Neural crest cell (in vitro differentiated cells): ENCODE measurements at regions not wholly inside any gene's neighbourhood (a gene's known extent, or its start where the extent isn't known, plus 50 kb on each side); places are given as distances from the start of the nearest gene placed in this dataset.
A peak's percentile ranks its signal among the peaks of the same experiment; 100 is the strongest.
"Not testable (repeated sequence)": the region's sequence is repeated elsewhere in the genome, so short reads cannot be mapped to it uniquely, and the experiment has no call there.

ENCODE experiments used
- DNase-seq: peaks from one replicate; pipeline ENCODE4 v3.0.0; 2021; ENCODE audit warnings: low read depth, mixed read lengths, low spot score
- H3K27ac Mint-ChIP-seq: one replicate; pipeline ENCODE4 v1.8.0; 2021; ENCODE audit warnings: mild to moderate bottlenecking, mixed read lengths; ENCODE audit not compliant: unreplicated experiment
- H3K27me3 Mint-ChIP-seq: 2 replicates; pipeline ENCODE4 v1.8.0; 2021; ENCODE audit warnings: low read depth, mild to moderate bottlenecking, mixed read lengths
- H3K36me3 Mint-ChIP-seq: 2 replicates; pipeline ENCODE4 v1.8.0; 2021; ENCODE audit warnings: low read depth, mild to moderate bottlenecking, mixed read lengths
- H3K4me1 Mint-ChIP-seq: 2 replicates; pipeline ENCODE4 v1.8.0; 2021; ENCODE audit warnings: mixed read lengths
- H3K4me3 Mint-ChIP-seq: one replicate; pipeline ENCODE4 v1.8.0; 2021; ENCODE audit warnings: mild to moderate bottlenecking, mixed read lengths
- H3K9me3 Mint-ChIP-seq: 2 replicates; pipeline ENCODE4 v1.8.0; 2021; ENCODE audit warnings: mixed read lengths
- CTCF ChIP-seq: fragments of 200-600 bp; sonication (generic); conservative IDR thresholded peaks from 2 replicates; pipeline ENCODE4 v1.5.0; 2021; ENCODE audit warnings: antibody characterized with exemption, mild to moderate bottlenecking

GRCh38 chr12:40444174-40444573 lies 219.4 kb downstream of the LRRK2 start:
- Mint-ChIP-seq H3K4me1 (no peaks in the 10 kb centered on the region), H3K27ac (no peak overlapping the region), H3K36me3 (no peaks in the 10 kb centered on the region), H3K4me3 (no peak overlapping the region), H3K9me3 (no peaks in the 10 kb centered on the region), H3K27me3 (no peaks in the 10 kb centered on the region)
- no peak for TF ChIP-seq CTCF
- no peak for DNase-seq

GRCh38 chr12:40446385-40446784 lies 221.6 kb downstream of the LRRK2 start:
- peak; percentile 66 for TF ChIP-seq CTCF
- Mint-ChIP-seq H3K27ac (no peak overlapping the region), H3K36me3 (no peaks in the 10 kb centered on the region), H3K27me3 (no peaks in the 10 kb centered on the region), H3K4me1 (no peaks in the 10 kb centered on the region), H3K9me3 (no peaks in the 10 kb centered on the region), H3K4me3 (no peak overlapping the region)
- no peak for DNase-seq

GRCh38 chr12:40448523-40448922 lies 223.7 kb downstream of the LRRK2 start:
- H3K27me3 Mint-ChIP-seq, DNase-seq: not testable (repeated sequence)

GRCh38 chr12:40451661-40452060 lies 226.9 kb downstream of the LRRK2 start:
- H3K27ac Mint-ChIP-seq, result no peak overlapping the region
- no peaks in the 10 kb centered on the region for H3K27me3 Mint-ChIP-seq
- H3K9me3 Mint-ChIP-seq, result no peaks in the 10 kb centered on the region
- H3K36me3 Mint-ChIP-seq, result no peaks in the 10 kb centered on the region
- no peaks in the 10 kb centered on the region for H3K4me1 Mint-ChIP-seq
- no peak for TF ChIP-seq CTCF
- H3K4me3 Mint-ChIP-seq, result no peak overlapping the region
- DNase-seq, result no peak

More at GRCh38 chr12:40448523-40448922, 223.7 kb downstream of the LRRK2 start:
- not testable (repeated sequence) for H3K4me1 Mint-ChIP-seq, H3K36me3 Mint-ChIP-seq, H3K27ac Mint-ChIP-seq, H3K9me3 Mint-ChIP-seq, H3K4me3 Mint-ChIP-seq

- no peak for TF ChIP-seq CTCF
- Mint-ChIP-seq H3K4me1 (no peaks in the 10 kb centered on the region), H3K36me3 (no peaks in the 10 kb centered on the region), H3K4me3 (no peak overlapping the region), H3K27ac (no peak overlapping the region), H3K9me3 (peaks cover 2% of the 10 kb centered on the region), H3K27me3 (peaks cover 3% of the 10 kb centered on the region)
- DNase-seq, result no peak
These were observed 228.1 kb upstream of the CNTN1 start for GRCh38 chr12:40464121-40464520.

- TF ChIP-seq CTCF, result no peak
- peaks cover 5% of the 10 kb centered on the region for H3K4me1 Mint-ChIP-seq
- H3K4me3 Mint-ChIP-seq, result no peak overlapping the region
- no peaks in the 10 kb centered on the region for H3K9me3 Mint-ChIP-seq
- no peaks in the 10 kb centered on the region for H3K36me3 Mint-ChIP-seq
- H3K27me3 Mint-ChIP-seq, result peaks cover 13% of the 10 kb centered on the region
- H3K27ac Mint-ChIP-seq, result no peak overlapping the region
- DNase-seq, result no peak
These were observed 222.5 kb upstream of the CNTN1 start for GRCh38 chr12:40469736-40470135.
